ENCODE measurements at regions not wholly inside any gene's neighbourhood (a gene's known extent, or its start where the extent isn't known, plus 50 kb on each side); places are given as distances from the start of the nearest gene placed in this dataset.
"Not testable (repeated sequence)": the region's sequence is repeated elsewhere in the genome, so short reads cannot be mapped to it uniquely, and the experiment has no call there.

DNA sequence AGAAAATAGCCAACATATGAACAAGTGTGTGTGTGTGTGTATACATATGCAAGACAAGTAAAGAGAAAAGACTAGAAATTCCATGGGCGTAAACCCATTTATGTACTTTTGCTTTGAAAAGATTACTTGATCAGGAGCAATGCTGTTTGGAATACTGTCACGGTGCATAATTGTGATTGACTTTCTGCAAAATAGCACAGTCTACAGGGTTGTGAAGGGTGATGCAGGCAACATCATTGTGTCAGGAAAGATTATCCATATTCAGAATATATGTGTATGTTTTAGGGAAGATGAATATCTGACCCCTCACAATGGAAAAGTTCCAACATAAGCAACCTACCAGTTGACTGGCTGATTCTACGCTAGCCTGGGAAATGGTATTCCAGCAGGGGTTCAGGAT, 307.7 kb downstream of the JRKL start:
- Histone ChIP-seq H3K36me3 (ENCODE audit: insufficient read depth, low read length) (no peaks in the 10 kb centered on the region), H3K4me1 (ENCODE audit: insufficient read depth, low read length) (no peaks in the 10 kb centered on the region)

DNA sequence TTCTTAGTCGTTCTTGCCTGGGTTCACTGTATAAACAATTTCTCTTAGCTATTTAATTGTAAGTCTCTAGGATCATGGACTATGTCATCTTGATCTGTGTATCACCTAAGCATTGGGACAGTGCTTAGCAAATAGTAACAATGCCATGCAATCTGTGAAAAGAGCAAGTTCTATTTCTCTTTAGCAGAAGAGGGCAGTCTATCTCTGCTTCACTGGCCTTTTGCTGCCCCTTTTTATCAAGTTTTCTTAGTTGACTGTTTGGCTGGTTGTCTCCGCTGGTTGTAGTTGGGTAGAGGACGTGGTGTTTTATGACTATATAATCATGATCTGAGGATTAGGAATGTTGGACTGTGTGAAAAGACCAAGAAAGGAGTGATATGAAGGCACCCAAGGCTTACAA, 315.0 kb downstream of the JRKL start:
- Histone ChIP-seq H3K27me3 (ENCODE audit: insufficient read depth, low read length) (no peaks in the 10 kb centered on the region), H3K36me3 (ENCODE audit: insufficient read depth, low read length) (no peaks in the 10 kb centered on the region), H3K4me1 (ENCODE audit: insufficient read depth, low read length) (no peaks in the 10 kb centered on the region), H3K4me3 (ENCODE audit: low read length) (no peak overlapping the region), H2AFZ (ENCODE audit: low read depth, low read length) (no peak overlapping the region), H3K9me3 (ENCODE audit: low read length) (no peaks in the 10 kb centered on the region)

More for the DNA sequence above, 307.7 kb downstream of the JRKL start:
- H2AFZ ChIP-seq (ENCODE audit: low read depth, low read length), result no peak overlapping the region
- no peaks in the 10 kb centered on the region for H3K27me3 ChIP-seq (ENCODE audit: insufficient read depth, low read length)
- H3K9me3 ChIP-seq (ENCODE audit: low read length), result no peaks in the 10 kb centered on the region
- H3K4me3 ChIP-seq (ENCODE audit: low read length), result no peak overlapping the region

DNA sequence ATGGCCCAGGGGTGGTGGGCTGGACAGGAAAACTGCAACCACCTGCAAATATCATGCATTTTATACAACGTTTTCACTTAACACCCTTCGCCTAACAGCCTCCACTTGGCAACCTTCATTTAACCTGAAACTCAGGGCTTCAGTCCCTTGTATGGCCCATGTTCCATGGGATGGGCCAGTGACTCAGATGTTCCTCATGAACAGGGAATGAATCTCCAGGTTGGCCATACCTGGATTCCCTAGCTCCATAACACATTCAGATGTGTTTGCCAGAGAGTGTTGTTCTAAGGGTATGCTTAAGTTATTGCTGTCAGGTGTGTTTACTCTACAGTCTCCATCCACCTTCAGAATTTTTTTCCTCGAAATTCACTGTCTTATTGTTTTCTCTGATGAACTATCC, 316.9 kb downstream of the JRKL start:
- no peaks in the 10 kb centered on the region for H3K4me1 ChIP-seq (ENCODE audit: insufficient read depth, low read length)
- no peaks in the 10 kb centered on the region for H3K9me3 ChIP-seq (ENCODE audit: low read length)
- H3K36me3 ChIP-seq (ENCODE audit: insufficient read depth, low read length), result no peaks in the 10 kb centered on the region
- H3K4me3 ChIP-seq (ENCODE audit: low read length), result no peak overlapping the region
- no peak overlapping the region for H2AFZ ChIP-seq (ENCODE audit: low read depth, low read length)
- no peaks in the 10 kb centered on the region for H3K27me3 ChIP-seq (ENCODE audit: insufficient read depth, low read length)

DNA sequence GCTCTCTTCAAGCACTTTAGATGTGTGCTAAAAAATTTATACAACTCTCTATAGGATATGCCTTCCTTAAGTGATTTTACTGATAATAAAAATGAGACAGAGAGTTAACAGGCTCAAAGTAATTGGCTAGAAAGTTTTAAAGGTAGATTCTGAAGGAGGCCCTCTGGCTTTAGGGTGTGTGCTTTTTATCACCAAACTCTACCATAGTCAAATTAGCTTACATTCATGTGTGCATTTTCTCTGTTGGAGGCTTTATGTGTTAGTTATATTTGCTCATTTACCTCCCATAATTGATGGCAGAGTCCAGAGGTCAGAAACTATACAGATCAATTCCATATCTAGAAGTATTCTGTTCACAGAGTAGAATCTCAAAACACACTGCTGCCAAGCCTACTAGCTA, 317.5 kb downstream of the JRKL start:
- Histone ChIP-seq H3K36me3 (ENCODE audit: insufficient read depth, low read length) (no peaks in the 10 kb centered on the region), H2AFZ (ENCODE audit: low read depth, low read length) (no peak overlapping the region), H3K9me3 (ENCODE audit: low read length) (no peaks in the 10 kb centered on the region), H3K27me3 (ENCODE audit: insufficient read depth, low read length) (no peaks in the 10 kb centered on the region), H3K4me3 (ENCODE audit: low read length) (no peak overlapping the region), H3K4me1 (ENCODE audit: insufficient read depth, low read length) (no peaks in the 10 kb centered on the region)

DNA sequence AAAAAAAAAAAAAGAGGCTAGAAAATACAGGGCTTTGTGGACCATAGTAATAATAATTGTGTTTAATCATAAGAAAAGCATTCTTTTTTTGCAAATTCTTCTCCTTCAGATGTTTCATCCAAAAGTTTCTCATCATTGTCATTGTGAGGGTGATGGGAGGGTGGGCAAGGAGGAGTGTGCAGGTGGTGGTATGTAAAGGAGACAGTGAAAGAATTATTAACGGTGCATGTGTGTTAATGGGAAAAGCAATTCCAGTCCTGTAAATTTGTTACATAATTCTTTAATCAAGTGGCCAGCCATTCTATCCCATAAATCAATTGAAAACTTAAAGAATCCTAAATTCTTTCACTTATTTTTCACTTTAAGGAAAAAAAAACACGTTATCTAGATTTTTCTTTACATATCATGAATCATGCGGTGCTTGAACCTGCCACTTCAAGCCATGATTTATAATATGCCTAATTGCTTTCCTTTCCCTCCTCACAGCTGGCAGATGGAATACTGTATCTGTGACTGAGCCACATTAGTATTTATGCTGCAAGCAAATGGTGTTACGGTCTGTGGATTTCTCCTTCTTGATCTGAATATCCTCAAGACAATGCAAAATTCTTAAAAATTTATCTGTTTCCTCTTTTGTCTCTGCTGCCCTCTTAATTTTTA, 318.5 kb downstream of the JRKL start:
- H2AFZ ChIP-seq (ENCODE audit: low read depth, low read length), result no peak overlapping the region
- H3K36me3 ChIP-seq (ENCODE audit: insufficient read depth, low read length), result no peaks in the 10 kb centered on the region

DNA sequence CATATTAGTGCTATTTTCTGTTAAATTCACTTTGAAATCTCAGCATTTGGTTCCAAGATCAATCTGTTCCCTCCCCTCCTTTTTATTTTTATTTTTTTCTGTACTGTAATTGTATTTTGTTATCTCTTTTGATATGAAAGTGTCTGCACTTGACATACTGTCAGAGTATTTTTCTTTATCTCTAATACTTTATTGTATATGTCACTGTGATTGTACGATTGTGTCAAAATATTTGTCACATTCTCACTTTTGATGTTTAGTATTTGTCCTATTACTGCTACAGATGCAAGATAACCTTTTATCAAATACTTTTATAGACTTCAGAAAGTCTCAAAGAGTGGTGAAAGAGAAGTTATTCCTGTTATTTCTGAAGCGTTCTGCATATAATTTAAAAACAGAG, 323.5 kb downstream of the JRKL start:
- H3K4me1 ChIP-seq (ENCODE audit: insufficient read depth, low read length), result no peaks in the 10 kb centered on the region
- no peaks in the 10 kb centered on the region for H3K27me3 ChIP-seq (ENCODE audit: insufficient read depth, low read length)
- H2AFZ ChIP-seq (ENCODE audit: low read depth, low read length), result no peak overlapping the region
- no peaks in the 10 kb centered on the region for H3K36me3 ChIP-seq (ENCODE audit: insufficient read depth, low read length)
- no peak overlapping the region for H3K4me3 ChIP-seq (ENCODE audit: low read length)
- H3K9me3 ChIP-seq (ENCODE audit: low read length), result no peaks in the 10 kb centered on the region

More for the DNA sequence above, 318.5 kb downstream of the JRKL start:
- Histone ChIP-seq H3K9me3 (ENCODE audit: low read length) (no peaks in the 10 kb centered on the region), H3K27me3 (ENCODE audit: insufficient read depth, low read length) (no peaks in the 10 kb centered on the region), H3K4me3 (ENCODE audit: low read length) (no peak overlapping the region), H3K4me1 (ENCODE audit: insufficient read depth, low read length) (no peaks in the 10 kb centered on the region)

DNA sequence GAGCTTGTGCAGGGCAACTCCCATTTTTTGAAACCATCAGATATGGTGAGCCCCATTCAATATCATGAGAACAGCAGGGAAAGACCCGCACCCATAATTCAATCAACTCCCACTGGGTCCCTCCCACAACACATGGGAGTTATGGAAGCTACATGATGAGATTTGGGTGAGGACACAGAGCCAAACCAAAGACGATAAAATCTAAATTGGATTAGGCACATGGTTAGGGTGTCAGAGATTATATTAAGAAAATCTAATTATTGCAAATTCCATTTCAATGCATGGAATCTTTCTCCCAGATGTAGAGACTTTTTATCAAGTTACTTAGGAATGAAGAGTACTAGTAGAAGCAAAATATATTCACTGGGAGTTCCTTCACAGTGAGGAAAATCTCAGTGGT, 324.9 kb downstream of the JRKL start:
- Histone ChIP-seq H3K9me3 (ENCODE audit: low read length) (no peaks in the 10 kb centered on the region), H3K4me3 (ENCODE audit: low read length) (no peak overlapping the region), H2AFZ (ENCODE audit: low read depth, low read length) (no peak overlapping the region), H3K36me3 (ENCODE audit: insufficient read depth, low read length) (no peaks in the 10 kb centered on the region), H3K27me3 (ENCODE audit: insufficient read depth, low read length) (no peaks in the 10 kb centered on the region), H3K4me1 (ENCODE audit: insufficient read depth, low read length) (no peaks in the 10 kb centered on the region)

DNA sequence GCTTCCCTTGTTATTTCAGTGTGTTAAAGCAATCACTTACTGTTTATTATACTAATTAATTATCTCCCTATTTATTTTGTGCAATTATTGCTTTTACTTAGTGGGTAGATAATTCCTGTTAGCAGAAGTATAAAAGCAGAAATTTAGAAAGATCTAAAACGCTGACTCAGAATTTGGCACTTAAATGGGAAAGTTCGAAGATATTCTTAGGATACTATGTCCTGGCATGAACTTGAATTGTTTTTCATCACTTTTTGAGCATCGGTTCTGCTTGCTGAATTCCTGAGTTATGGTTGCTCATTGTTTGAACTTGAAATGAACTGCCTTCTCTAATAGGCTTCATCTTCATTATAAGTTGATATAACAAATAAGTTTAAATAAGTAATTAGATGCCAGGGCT, 325.4 kb downstream of the JRKL start:
- Histone ChIP-seq H3K9me3 (ENCODE audit: low read length) (no peaks in the 10 kb centered on the region), H3K36me3 (ENCODE audit: insufficient read depth, low read length) (no peaks in the 10 kb centered on the region), H3K4me3 (ENCODE audit: low read length) (no peak overlapping the region), H2AFZ (ENCODE audit: low read depth, low read length) (no peak overlapping the region), H3K27me3 (ENCODE audit: insufficient read depth, low read length) (no peaks in the 10 kb centered on the region), H3K4me1 (ENCODE audit: insufficient read depth, low read length) (no peaks in the 10 kb centered on the region)

DNA sequence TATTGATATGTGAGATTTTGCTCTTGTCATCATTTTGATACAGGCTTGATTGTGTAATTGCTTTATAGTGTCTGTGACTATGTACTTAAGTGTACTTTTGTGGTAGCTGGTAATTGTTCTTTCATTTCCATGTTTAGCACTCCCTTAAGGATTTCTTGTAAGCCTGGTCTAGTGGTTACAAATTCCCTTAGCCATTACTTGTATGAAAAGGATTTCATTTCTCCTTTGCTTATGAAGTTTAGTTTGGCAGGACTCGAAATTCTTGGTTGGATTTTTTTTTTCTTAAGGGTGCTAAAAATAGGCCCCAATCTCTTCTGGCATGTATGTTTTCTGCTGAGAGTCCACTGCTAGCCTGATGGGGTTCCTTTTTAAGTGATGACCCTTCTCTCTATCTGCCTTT, 346.8 kb downstream of the JRKL start:
- H3K4me1 ChIP-seq (ENCODE audit: insufficient read depth, low read length), result no peaks in the 10 kb centered on the region
- no peaks in the 10 kb centered on the region for H3K36me3 ChIP-seq (ENCODE audit: insufficient read depth, low read length)
- H3K27me3 ChIP-seq (ENCODE audit: insufficient read depth, low read length), result no peaks in the 10 kb centered on the region
- H3K4me3 ChIP-seq (ENCODE audit: low read length), result no peak overlapping the region
- no peaks in the 10 kb centered on the region for H3K9me3 ChIP-seq (ENCODE audit: low read length)
- no peak overlapping the region for H2AFZ ChIP-seq (ENCODE audit: low read depth, low read length)

DNA sequence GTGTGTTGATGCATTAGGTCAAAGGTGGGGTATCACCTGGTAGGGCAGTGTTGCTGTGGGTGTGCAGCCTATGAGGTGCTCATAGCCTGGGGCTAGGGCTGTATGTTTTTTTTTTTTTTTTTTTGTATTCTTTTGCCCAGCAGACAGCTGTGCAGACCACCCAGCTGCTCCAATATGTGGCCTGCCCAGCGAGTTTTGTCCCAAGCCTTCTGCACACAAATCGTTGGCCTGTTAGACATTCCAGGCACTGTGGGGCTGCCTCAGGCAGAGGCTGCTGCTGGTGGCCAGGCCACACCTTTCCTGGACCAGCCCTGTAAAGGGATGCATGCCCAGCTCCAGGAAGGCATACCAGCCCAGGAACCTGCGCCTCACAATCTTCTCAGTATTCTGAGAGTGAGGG, 348.5 kb downstream of the JRKL start:
- Histone ChIP-seq H2AFZ (ENCODE audit: low read depth, low read length) (no peak overlapping the region), H3K36me3 (ENCODE audit: insufficient read depth, low read length) (no peaks in the 10 kb centered on the region), H3K27me3 (ENCODE audit: insufficient read depth, low read length) (no peaks in the 10 kb centered on the region), H3K9me3 (ENCODE audit: low read length) (no peaks in the 10 kb centered on the region), H3K4me3 (ENCODE audit: low read length) (no peak overlapping the region), H3K4me1 (ENCODE audit: insufficient read depth, low read length) (no peaks in the 10 kb centered on the region)

DNA sequence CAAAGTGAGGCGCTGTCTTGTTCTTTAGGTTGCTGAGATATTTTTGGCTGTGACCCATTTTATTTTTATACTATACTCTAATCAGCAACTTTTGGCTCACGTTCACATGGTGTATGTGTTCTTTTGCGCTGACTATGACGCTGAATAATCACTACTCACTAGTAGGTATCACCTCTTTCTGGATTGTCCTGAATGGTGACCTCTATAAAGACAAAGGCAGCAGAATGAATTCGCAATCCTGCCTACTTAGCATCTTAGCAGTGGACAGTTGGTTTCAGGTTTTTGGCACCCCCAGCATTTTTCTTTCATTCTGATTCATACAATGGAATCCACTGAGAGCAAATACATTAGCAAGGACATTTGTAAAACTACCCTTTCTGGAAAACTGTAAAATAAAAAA, 351.3 kb downstream of the JRKL start:
- H3K36me3 ChIP-seq (ENCODE audit: insufficient read depth, low read length), result no peaks in the 10 kb centered on the region
- H3K27me3 ChIP-seq (ENCODE audit: insufficient read depth, low read length), result no peaks in the 10 kb centered on the region
- no peak overlapping the region for H2AFZ ChIP-seq (ENCODE audit: low read depth, low read length)
- no peaks in the 10 kb centered on the region for H3K9me3 ChIP-seq (ENCODE audit: low read length)
- no peaks in the 10 kb centered on the region for H3K4me1 ChIP-seq (ENCODE audit: insufficient read depth, low read length)
- H3K4me3 ChIP-seq (ENCODE audit: low read length), result no peak overlapping the region

DNA sequence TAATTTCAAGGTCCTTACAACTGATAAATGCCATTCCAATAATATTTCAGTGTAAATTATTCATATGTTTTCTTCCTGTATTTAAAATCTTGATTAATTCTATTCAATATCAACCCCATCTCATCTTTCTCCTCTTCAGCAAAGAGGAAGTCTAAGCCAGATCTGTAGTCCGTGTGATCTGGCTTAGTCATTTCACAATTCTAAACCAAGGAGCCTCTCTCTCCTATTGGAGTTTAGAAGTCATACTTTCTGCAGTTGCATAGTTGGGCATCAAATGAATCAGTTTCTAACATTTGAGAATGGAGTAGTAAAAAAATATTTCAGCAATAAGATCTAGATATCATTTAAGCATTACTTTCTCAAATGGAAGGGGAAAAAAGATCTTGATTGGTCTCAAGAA, 354.9 kb downstream of the JRKL start:
- Histone ChIP-seq H3K27me3 (ENCODE audit: insufficient read depth, low read length) (no peaks in the 10 kb centered on the region), H3K4me1 (ENCODE audit: insufficient read depth, low read length) (no peaks in the 10 kb centered on the region), H3K4me3 (ENCODE audit: low read length) (no peak overlapping the region), H3K36me3 (ENCODE audit: insufficient read depth, low read length) (no peaks in the 10 kb centered on the region), H3K9me3 (ENCODE audit: low read length) (no peaks in the 10 kb centered on the region), H2AFZ (ENCODE audit: low read depth, low read length) (no peak overlapping the region)

DNA sequence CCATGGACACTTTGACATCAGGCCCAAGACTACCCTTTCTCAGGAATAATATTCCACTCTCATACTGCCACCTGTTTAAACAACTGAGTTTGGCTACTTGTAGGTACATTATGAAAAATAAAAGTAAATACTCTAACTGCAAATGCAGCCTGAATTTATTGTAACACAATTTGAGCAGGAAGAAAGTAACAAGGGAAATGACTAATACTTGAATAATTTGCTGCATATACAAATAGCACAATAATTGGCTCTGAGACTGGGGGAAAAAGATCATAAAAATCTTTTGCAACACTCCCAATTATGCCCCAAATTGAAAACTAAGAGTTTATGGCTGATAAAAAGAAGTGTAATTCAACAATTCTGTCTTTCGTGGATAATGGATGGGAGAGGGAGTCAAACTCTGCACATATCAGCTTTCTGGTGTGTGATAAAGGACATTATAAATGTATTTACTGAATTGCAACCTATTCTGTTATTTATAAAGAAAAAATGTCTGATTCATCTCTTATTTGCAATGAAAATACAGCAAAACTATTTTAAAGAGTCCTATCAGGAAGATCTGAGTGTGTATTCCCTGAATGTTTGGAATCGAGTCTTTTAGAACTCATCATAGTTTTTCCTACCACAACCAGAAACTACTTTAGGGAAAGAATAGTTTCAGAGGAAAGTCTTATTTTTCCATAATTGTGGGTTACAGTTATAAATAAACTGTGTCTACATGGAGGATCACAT, 359.0 kb downstream of the JRKL start:
- Histone ChIP-seq H3K36me3 (ENCODE audit: insufficient read depth, low read length) (no peaks in the 10 kb centered on the region), H3K27me3 (ENCODE audit: insufficient read depth, low read length) (no peaks in the 10 kb centered on the region), H2AFZ (ENCODE audit: low read depth, low read length) (no peak overlapping the region), H3K4me3 (ENCODE audit: low read length) (no peak overlapping the region), H3K4me1 (ENCODE audit: insufficient read depth, low read length) (no peaks in the 10 kb centered on the region), H3K9me3 (ENCODE audit: low read length) (no peaks in the 10 kb centered on the region)

DNA sequence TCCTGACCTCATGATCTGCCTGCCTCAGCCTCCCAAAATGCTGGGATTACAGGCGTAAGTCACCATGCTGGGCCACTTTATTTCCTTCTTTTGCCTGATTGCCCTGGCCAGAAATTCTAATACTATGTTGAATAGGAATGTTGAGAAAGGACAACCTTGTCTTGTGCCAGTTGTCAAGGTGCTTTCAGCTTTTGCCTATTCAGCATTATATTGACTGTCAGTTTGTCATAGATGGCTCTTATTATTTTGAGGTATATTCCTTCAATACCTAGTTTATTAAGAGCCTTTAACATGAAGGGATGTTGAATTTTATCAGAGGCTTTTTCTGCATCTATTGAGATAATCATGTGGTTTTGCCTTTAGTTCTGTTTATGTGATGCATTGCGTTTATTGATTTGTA, 362.0 kb downstream of the JRKL start:
- not testable (repeated sequence) for H2AFZ ChIP-seq (ENCODE audit: low read depth, low read length); H3K27me3 ChIP-seq (ENCODE audit: insufficient read depth, low read length); H3K36me3 ChIP-seq (ENCODE audit: insufficient read depth, low read length); H3K4me3 ChIP-seq (ENCODE audit: low read length); H3K9me3 ChIP-seq (ENCODE audit: low read length); H3K4me1 ChIP-seq (ENCODE audit: insufficient read depth, low read length)

Measured in neuron (in vitro differentiated cells).